HEK293T (cell line): ENCODE measurements at regions not wholly inside any gene's neighbourhood (a gene's known extent, or its start where the extent isn't known, plus 50 kb on each side); places are given as distances from the start of the nearest gene placed in this dataset.

Experiments used
- CTCF ChIA-PET: fragments of 350-600 bp; formaldehyde crosslinking; extraction: SDS; loops from one replicate; lab custom pipeline; 2021; ENCODE audit warnings: antibody characterized with exemption, inconsistent platforms; lab: Yijun Ruan, JAX
- POLR2A ChIA-PET: fragments of 350-600 bp; formaldehyde crosslinking; extraction: SDS; loops from one replicate; lab custom pipeline; 2020; ENCODE audit warnings: antibody characterized with exemption, inconsistent platforms; lab: Yijun Ruan, JAX
- DNase-seq: peaks from one replicate; pipeline ENCODE4 v3.0.0; 2012; ENCODE audit warnings: mixed read lengths; ENCODE audit errors: extremely low spot score
- ARNT ChIP-seq: fragments of 450-650 bp; IDR thresholded peaks from 2 replicates; pipeline ENCODE4 v1.6.1; 2017; ENCODE audit warnings: mild to moderate bottlenecking
- BHLHE40 ChIP-seq: fragments of 450-650 bp; IDR thresholded peaks from 2 replicates; pipeline ENCODE4 v1.6.1; 2016; ENCODE audit warnings: mild to moderate bottlenecking, moderate library complexity, borderline replicate concordance
- CTBP1 ChIP-seq: fragments of 450-650 bp; IDR thresholded peaks from 2 replicates; pipeline ENCODE4 v1.6.1; 2016; ENCODE audit warnings: borderline replicate concordance
- ELF4 ChIP-seq: fragments of 450-650 bp; IDR thresholded peaks from 2 replicates; pipeline ENCODE4 v1.6.1; 2017; ENCODE audit warnings: antibody characterized with exemption
- FOXA1 ChIP-seq: fragments of 450-650 bp; IDR thresholded peaks from 2 replicates; pipeline ENCODE4 v1.6.1; 2016; ENCODE audit warnings: mild to moderate bottlenecking
- FOXK2 ChIP-seq: fragments of 450-650 bp; IDR thresholded peaks from 2 replicates; pipeline ENCODE4 v1.6.1; 2016; ENCODE audit warnings: mild to moderate bottlenecking
- FOXM1 ChIP-seq: fragments of 450-650 bp; IDR thresholded peaks from 2 replicates; pipeline ENCODE4 v1.6.1; 2017; ENCODE audit warnings: mild to moderate bottlenecking, borderline replicate concordance
- HDGF ChIP-seq: fragments of 450-650 bp; IDR thresholded peaks from 2 replicates; pipeline ENCODE4 v1.6.1; 2017; ENCODE audit warnings: antibody characterized with exemption, borderline replicate concordance
- L3MBTL2 ChIP-seq: fragments of 450-650 bp; conservative IDR thresholded peaks from 2 replicates; pipeline ENCODE4 v1.6.1; 2016; ENCODE audit warnings: mild to moderate bottlenecking
- LEF1 ChIP-seq: fragments of 450-650 bp; IDR thresholded peaks from 2 replicates; pipeline ENCODE4 v1.6.1; 2017; ENCODE audit warnings: mild to moderate bottlenecking, borderline replicate concordance
- NFRKB ChIP-seq: fragments of 450-650 bp; IDR thresholded peaks from 2 replicates; pipeline ENCODE4 v1.6.1; 2016; ENCODE audit warnings: mild to moderate bottlenecking, moderate library complexity
- PKNOX1 ChIP-seq: fragments of 450-650 bp; IDR thresholded peaks from 2 replicates; pipeline ENCODE4 v1.6.1; 2016
- SP1 ChIP-seq: fragments of 450-650 bp; IDR thresholded peaks from 2 replicates; pipeline ENCODE4 v1.6.1; 2017
- SUZ12 ChIP-seq: fragments of 450-650 bp; IDR thresholded peaks from 2 replicates; pipeline ENCODE4 v1.6.1; 2016; ENCODE audit warnings: mild to moderate bottlenecking
- TARDBP ChIP-seq: fragments of 450-650 bp; IDR thresholded peaks from 2 replicates; pipeline ENCODE4 v1.6.1; 2016
- ZNF384 ChIP-seq: fragments of 450-650 bp; IDR thresholded peaks from 2 replicates; pipeline ENCODE4 v1.6.1; 2016

GRCh38 chr5:167894631-167895472 is 396.6 kb upstream of the WWC1 start:
- CTCF ChIA-PET = no interaction called here
- POLR2A ChIA-PET = no interaction called here
- no peak for DNase-seq
- TF ChIP-seq LEF1 = no peak
- no peak for TF ChIP-seq SUZ12
- TF ChIP-seq ELF4 = no peak
- TF ChIP-seq PKNOX1 = no peak
- no peak for TF ChIP-seq SP1
- no peak for TF ChIP-seq CTBP1
- TF ChIP-seq BHLHE40 = no peak
- no peak for TF ChIP-seq ZNF384
- no peak for TF ChIP-seq ARNT
- TF ChIP-seq FOXK2 = no peak
- no peak for TF ChIP-seq HDGF

GRCh38 chr5:167895899-167896659 is 395.4 kb upstream of the WWC1 start:
- CTCF ChIA-PET = no interaction called here
- DNase-seq = no peak

GRCh38 chr5:167896814-167897213 is 394.6 kb upstream of the WWC1 start:
- CTCF ChIA-PET = no interaction called here
- POLR2A ChIA-PET = no interaction called here
- no peak for DNase-seq
- TF ChIP-seq ZNF384 = no peak
- no peak for TF ChIP-seq ARNT
- no peak for TF ChIP-seq ELF4
- no peak for TF ChIP-seq SUZ12
- no peak for TF ChIP-seq L3MBTL2
- no peak for TF ChIP-seq LEF1
- TF ChIP-seq PKNOX1 = no peak

More at GRCh38 chr5:167895899-167896659, 395.4 kb upstream of the WWC1 start:
- POLR2A ChIA-PET = no interaction called here
- TF ChIP-seq LEF1 (no peak), SUZ12 (no peak), ARNT (no peak), FOXA1 (no peak), NFRKB (no peak), FOXM1 (no peak), ELF4 (no peak), ZNF384 (no peak), TARDBP (no peak), CTBP1 (no peak), FOXK2 (no peak), PKNOX1 (no peak), BHLHE40 (no peak)

GRCh38 chr5:167897371-167897770 is 394.1 kb upstream of the WWC1 start:
- TF ChIP-seq ELF4 (no peak), BHLHE40 (no peak), HDGF (no peak), CTBP1 (no peak), SUZ12 (no peak), PKNOX1 (no peak), ZNF384 (no peak), LEF1 (no peak), NFRKB (no peak), FOXM1 (no peak), L3MBTL2 (no peak), FOXK2 (no peak), SP1 (no peak)
- no peak for DNase-seq
- ChIA-PET CTCF (no interaction called here), POLR2A (no interaction called here)

GRCh38 chr5:167898361-167899042 is 392.9 kb upstream of the WWC1 start:
- ChIA-PET CTCF (interaction anchor here (0.7 kb wide), 1 partner anchor 758 kb away, joined by 3 read pairs; no protein-coding TSS in a partner anchor), POLR2A (no interaction called here)
- no peak for DNase-seq
- TF ChIP-seq PKNOX1 (no peak), FOXM1 (no peak), CTBP1 (no peak), LEF1 (no peak), BHLHE40 (no peak), ZNF384 (no peak), ELF4 (no peak), SUZ12 (no peak), HDGF (no peak), L3MBTL2 (no peak), FOXK2 (no peak), FOXA1 (no peak)
